ENCODE measurements at regions not wholly inside any gene's neighbourhood (a gene's known extent, or its start where the extent isn't known, plus 50 kb on each side); places are given as distances from the start of the nearest gene placed in this dataset.

DNA sequence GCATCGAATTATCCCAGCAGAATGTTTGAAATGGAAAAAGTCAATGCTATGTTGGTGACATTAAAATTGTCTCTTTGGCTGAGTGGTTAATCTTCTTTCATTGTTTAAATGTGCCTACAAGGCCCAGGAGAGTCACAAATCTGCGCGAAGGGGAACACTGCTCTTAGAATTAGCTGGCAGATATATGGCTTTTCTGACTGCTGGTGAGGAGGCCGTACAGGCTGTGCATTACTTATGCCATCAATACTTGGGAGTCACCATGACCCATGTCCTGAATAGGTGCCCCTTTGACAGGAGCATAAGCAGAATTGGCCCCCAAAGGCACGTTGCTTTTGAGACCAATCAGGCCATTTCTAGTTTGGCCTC lies 521.5 kb downstream of the FUT8 start:
- POLR2A ChIA-PET = no interaction called here
- CTCF ChIA-PET = no interaction called here
- DNase-seq (ENCODE audit: low read depth, low spot score) = no peak

DNA sequence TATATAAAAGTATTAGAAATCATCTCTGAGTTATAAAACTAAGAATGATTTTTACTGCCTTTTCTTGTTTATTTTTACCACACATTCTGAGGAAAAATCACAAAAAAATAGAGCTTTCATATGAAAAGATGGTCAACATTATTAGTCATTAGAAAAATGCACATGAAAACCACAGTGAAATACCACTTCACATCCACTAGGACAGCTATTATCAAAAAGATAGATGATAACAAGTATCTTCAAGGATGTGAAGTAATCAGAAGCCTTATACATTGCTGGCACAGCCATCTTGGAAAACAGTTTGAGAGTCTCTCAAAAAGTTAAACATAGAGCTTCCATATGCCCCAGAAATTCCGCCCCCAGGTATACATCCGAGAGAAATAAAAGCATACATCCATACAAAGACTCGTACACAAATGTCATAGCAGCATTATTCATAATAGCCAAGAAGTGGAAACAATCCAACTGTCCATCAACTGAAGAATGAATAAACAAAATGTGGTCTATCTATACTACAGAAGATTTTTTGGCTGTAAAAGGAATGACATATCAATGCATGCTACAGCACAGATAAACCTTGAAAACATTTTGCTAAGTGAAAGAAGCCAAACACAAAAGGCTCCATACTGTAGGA lies 523.9 kb downstream of the FUT8 start:
- DNase-seq (ENCODE audit: low read depth, low spot score) = no peak
- H3K4me3 ChIP-seq (ENCODE audit: low read depth, low read length) = no peak overlapping the region
- CTCF ChIA-PET = no interaction called here
- TF ChIP-seq, protein P1, sequence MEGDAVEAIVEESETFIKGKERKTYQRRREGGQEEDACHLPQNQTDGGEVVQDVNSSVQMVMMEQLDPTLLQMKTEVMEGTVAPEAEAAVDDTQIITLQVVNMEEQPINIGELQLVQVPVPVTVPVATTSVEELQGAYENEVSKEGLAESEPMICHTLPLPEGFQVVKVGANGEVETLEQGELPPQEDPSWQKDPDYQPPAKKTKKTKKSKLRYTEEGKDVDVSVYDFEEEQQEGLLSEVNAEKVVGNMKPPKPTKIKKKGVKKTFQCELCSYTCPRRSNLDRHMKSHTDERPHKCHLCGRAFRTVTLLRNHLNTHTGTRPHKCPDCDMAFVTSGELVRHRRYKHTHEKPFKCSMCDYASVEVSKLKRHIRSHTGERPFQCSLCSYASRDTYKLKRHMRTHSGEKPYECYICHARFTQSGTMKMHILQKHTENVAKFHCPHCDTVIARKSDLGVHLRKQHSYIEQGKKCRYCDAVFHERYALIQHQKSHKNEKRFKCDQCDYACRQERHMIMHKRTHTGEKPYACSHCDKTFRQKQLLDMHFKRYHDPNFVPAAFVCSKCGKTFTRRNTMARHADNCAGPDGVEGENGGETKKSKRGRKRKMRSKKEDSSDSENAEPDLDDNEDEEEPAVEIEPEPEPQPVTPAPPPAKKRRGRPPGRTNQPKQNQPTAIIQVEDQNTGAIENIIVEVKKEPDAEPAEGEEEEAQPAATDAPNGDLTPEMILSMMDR (IDR thresholded peaks at IDR 0.05; ENCODE audit: insufficient read depth, low read length, missing control alignments) = no peak
- POLR2A ChIA-PET = no interaction called here

More for the DNA sequence above, 521.5 kb downstream of the FUT8 start:
- TF ChIP-seq, protein P1 (IDR thresholded peaks at IDR 0.05; ENCODE audit: insufficient read depth, low read length, missing control alignments) = no peak
- no peak overlapping the region for H3K4me3 ChIP-seq (ENCODE audit: low read depth, low read length)

DNA sequence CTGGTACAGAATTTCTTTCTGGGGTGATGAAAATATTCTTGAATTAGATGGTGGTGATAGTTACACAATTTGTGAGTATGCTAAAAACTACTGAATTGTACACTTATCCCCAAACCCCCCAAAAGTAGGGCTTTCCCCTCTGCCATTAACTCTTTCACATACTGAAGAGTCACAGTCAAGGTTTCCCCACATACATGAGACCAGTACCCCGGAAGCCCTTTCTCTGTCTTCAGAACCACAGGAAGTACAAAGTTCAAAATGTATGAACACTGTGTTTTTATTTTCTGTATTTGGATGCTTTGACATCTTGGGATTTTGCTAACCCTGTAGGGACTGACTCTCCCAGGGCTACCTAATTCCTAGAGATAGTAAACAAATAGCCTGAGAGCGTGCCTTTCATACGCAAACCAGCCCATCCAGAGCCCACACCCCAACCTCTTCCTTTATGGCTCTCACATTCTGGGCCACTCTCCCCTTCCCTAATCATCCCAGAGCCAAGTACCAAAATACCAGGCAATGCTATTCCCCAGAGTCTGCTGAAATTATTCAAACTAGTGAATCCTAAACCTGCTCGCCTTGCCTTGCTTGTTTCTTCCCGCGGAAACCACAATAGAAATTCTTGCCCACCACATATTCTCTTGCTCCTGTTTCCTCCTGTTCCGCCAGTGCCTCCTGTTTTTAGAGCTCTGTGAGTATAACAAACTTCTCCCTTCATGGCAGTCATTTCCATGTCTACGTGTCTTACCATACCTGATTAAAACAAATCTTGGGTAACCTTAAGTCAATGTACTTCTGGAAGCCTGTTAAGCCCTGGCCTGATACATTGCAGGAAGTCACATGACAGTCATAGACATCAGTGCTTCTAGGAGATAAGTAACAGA lies 524.8 kb downstream of the FUT8 start:
- POLR2A ChIA-PET = no interaction called here
- CTCF ChIA-PET = no interaction called here
- TF ChIP-seq, protein P1 (IDR thresholded peaks at IDR 0.05; ENCODE audit: insufficient read depth, low read length, missing control alignments) = no peak
- no peak for DNase-seq (ENCODE audit: low read depth, low spot score)
- H3K4me3 ChIP-seq (ENCODE audit: low read depth, low read length) = no peak overlapping the region

DNA sequence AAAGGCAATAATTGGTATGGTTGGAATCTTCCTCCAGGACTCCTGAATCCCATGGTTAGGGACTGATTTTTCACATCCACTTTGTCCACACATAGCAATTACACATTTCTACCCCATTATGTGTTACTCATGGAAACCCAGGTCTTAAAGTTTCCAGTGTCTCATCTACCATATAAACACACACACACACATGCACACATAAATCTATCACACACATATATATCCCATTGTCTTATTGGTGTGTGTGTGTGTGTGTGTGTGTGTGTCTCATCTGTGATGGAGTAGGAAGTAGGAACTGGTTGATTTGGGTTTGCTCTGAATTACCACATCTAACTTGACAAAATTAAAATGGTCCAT lies 525.4 kb downstream of the FUT8 start:
- no peak for DNase-seq (ENCODE audit: low read depth, low spot score)
- TF ChIP-seq, protein P1 (IDR thresholded peaks at IDR 0.05; ENCODE audit: insufficient read depth, low read length, missing control alignments) = no peak
- no peak overlapping the region for H3K4me3 ChIP-seq (ENCODE audit: low read depth, low read length)
- ChIA-PET POLR2A (no interaction called here), CTCF (no interaction called here)

DNA sequence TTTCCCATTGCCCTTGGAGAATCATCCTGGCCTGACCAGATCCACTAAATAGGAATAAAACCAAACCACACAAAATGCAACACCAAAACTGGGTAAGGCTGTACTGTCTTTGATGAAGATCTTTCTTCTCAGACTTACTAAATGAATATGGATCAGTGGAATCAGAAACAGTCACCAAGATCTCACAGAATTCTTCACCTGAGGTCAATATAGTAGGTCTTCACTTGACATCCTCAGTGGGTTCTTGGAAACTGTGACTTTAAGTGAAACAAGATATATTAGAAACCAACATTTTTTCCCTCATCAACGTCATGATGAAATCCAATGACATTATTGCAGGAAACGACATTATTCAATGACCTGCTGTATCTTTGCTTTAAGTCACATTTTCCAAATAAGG lies 526.2 kb downstream of the FUT8 start:
- DNase-seq (ENCODE audit: low read depth, low spot score) = no peak
- ChIA-PET POLR2A (no interaction called here), CTCF (no interaction called here)
- no peak overlapping the region for H3K4me3 ChIP-seq (ENCODE audit: low read depth, low read length)
- TF ChIP-seq, protein P1 (IDR thresholded peaks at IDR 0.05; ENCODE audit: insufficient read depth, low read length, missing control alignments) = no peak

DNA sequence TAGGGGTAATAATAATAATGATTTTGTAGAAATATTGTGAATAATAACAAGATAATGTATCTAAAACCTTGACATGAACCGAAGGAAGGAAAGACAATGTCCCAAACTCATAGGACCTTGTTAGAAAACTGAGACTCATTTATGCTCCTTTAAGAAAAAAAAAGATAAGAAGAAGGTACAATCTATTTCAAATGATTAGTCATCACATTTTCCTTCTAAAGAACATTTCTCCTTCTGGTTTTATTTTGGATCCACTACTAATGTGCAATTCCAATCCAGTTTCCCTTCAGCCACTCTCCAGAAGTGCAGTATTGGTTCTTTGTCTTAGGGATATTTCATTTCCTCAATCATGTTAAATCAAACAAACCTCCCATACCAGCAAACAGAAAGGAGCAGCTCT lies 526.7 kb downstream of the FUT8 start:
- ChIA-PET CTCF (no interaction called here), POLR2A (no interaction called here)
- DNase-seq (ENCODE audit: low read depth, low spot score) = no peak
- TF ChIP-seq, protein P1 (IDR thresholded peaks at IDR 0.05; ENCODE audit: insufficient read depth, low read length, missing control alignments) = no peak
- no peak overlapping the region for H3K4me3 ChIP-seq (ENCODE audit: low read depth, low read length)

Measured in AG04449 (cell line).